Calu3 (cell line): ENCODE measurements at regions not wholly inside any gene's neighbourhood (a gene's known extent, or its start where the extent isn't known, plus 50 kb on each side); places are given as distances from the start of the nearest gene placed in this dataset.

Experiments
- BruUV-seq: library from RNA; stranded (reverse); fragments of 400-500 nt; replicated peaks from 2 replicates; lab custom pipeline; 2021; lab: Mats Ljungman, UMichigan
- CTCF ChIA-PET: fragments of 300-600 bp; sonication (Branson Sonifier 250); formaldehyde crosslinking; loops from one replicate; lab custom pipeline; 2022; ENCODE audit warnings: antibody characterized with exemption; lab: Charles Lee
- DNase-seq: peaks from one replicate; pipeline ENCODE4 v3.0.0; 2022
- H3K27ac Mint-ChIP-seq: one replicate; pipeline ENCODE4 v1.8.0; 2022; ENCODE audit warnings: mixed read lengths; ENCODE audit not compliant: unreplicated experiment
- H3K27me3 Mint-ChIP-seq: one replicate; pipeline ENCODE4 v1.8.0; 2022; ENCODE audit warnings: mixed read lengths; ENCODE audit not compliant: unreplicated experiment
- H3K36me3 Mint-ChIP-seq: one replicate; pipeline ENCODE4 v1.8.0; 2022; ENCODE audit warnings: mild to moderate bottlenecking, moderate library complexity, mixed read lengths; ENCODE audit not compliant: insufficient read depth, unreplicated experiment
- H3K4me1 Mint-ChIP-seq: one replicate; pipeline ENCODE4 v1.8.0; 2022; ENCODE audit warnings: mild to moderate bottlenecking, low read depth, mixed read lengths; ENCODE audit not compliant: unreplicated experiment
- H3K4me3 Mint-ChIP-seq: one replicate; pipeline ENCODE4 v1.8.0; 2022; ENCODE audit warnings: mild to moderate bottlenecking, low read depth, moderate library complexity, mixed read lengths; ENCODE audit not compliant: unreplicated experiment
- H3K9me3 Mint-ChIP-seq: one replicate; pipeline ENCODE4 v1.8.0; 2022; ENCODE audit warnings: low read depth, mixed read lengths; ENCODE audit not compliant: unreplicated experiment
- CTCF ChIP-seq: fragments of 200-600 bp; IDR thresholded peaks from one replicate; pipeline ENCODE4 v1.8.0; 2022; ENCODE audit warnings: antibody characterized with exemption; ENCODE audit not compliant: unreplicated experiment
- intact Hi-C: fragments of 100-400 bp; cut with micrococcal nuclease; formaldehyde crosslinking; loops from one replicate; pipeline ENCODE4 v1.10.0; 2022; ENCODE audit not compliant: unreplicated experiment

GRCh38 chr22:48151641-48152040, 1389.2 kb downstream of the TBC1D22A start:
- BruUV-seq, result no TSS peak
- Mint-ChIP-seq H3K27ac (no peak overlapping the region), H3K4me1 (no peaks in the 10 kb centered on the region), H3K4me3 (no peak overlapping the region), H3K36me3 (no peaks in the 10 kb centered on the region), H3K9me3 (peaks cover 3% of the 10 kb centered on the region), H3K27me3 (no peaks in the 10 kb centered on the region)
- CTCF ChIA-PET, result no interaction called here
- intact Hi-C loops, result no loop called here
- TF ChIP-seq CTCF, result no peak
- DNase-seq, result no peak

- no peak overlapping the region for H3K4me3 Mint-ChIP-seq
- H3K27me3 Mint-ChIP-seq, result no peaks in the 10 kb centered on the region
- DNase-seq, result no peak
- H3K36me3 Mint-ChIP-seq, result no peaks in the 10 kb centered on the region
- peaks cover 16% of the 10 kb centered on the region for H3K9me3 Mint-ChIP-seq
- no TSS peak for BruUV-seq
- H3K4me1 Mint-ChIP-seq, result no peaks in the 10 kb centered on the region
- no peak for TF ChIP-seq CTCF
- intact Hi-C loops, result no loop called here
- CTCF ChIA-PET, result no interaction called here
- H3K27ac Mint-ChIP-seq, result no peak overlapping the region
Measured at GRCh38 chr22:48147831-48148230, 1385.4 kb downstream of the TBC1D22A start.

- peaks cover 18% of the 10 kb centered on the region for H3K9me3 Mint-ChIP-seq
- H3K4me3 Mint-ChIP-seq, result no peak overlapping the region
- no peaks in the 10 kb centered on the region for H3K27me3 Mint-ChIP-seq
- BruUV-seq, result no TSS peak
- no peak for TF ChIP-seq CTCF
- H3K4me1 Mint-ChIP-seq, result no peaks in the 10 kb centered on the region
- no peak overlapping the region for H3K27ac Mint-ChIP-seq
- CTCF ChIA-PET, result no interaction called here
- DNase-seq, result no peak
- no peaks in the 10 kb centered on the region for H3K36me3 Mint-ChIP-seq
- intact Hi-C loops, result no loop called here
Measured at GRCh38 chr22:48147404-48147803, 1385.0 kb downstream of the TBC1D22A start.

- Mint-ChIP-seq H3K36me3 (no peaks in the 10 kb centered on the region), H3K4me1 (no peaks in the 10 kb centered on the region), H3K4me3 (no peak overlapping the region), H3K9me3 (peaks cover 18% of the 10 kb centered on the region), H3K27ac (no peak overlapping the region), H3K27me3 (no peaks in the 10 kb centered on the region)
- BruUV-seq, result no TSS peak
- CTCF ChIA-PET, result no interaction called here
- no peak for TF ChIP-seq CTCF
- intact Hi-C loops, result no loop called here
- DNase-seq, result no peak
Measured at GRCh38 chr22:48146426-48146825, 1384.0 kb downstream of the TBC1D22A start.
